SH-SY5Y (cell line): ENCODE measurements at regions not wholly inside any gene's neighbourhood (a gene's known extent, or its start where the extent isn't known, plus 50 kb on each side); places are given as distances from the start of the nearest gene placed in this dataset.

Experiments
- GATA2 ChIP-seq: IDR thresholded peaks from 2 replicates; pipeline ENCODE4 v1.6.1; 2011; ENCODE audit warnings: mild to moderate bottlenecking, low read depth, low read length
- GATA3 ChIP-seq: IDR thresholded peaks from 2 replicates; pipeline ENCODE4 v1.6.1; 2011; ENCODE audit warnings: low read depth, mild to moderate bottlenecking, low read length, moderate library complexity

DNA sequence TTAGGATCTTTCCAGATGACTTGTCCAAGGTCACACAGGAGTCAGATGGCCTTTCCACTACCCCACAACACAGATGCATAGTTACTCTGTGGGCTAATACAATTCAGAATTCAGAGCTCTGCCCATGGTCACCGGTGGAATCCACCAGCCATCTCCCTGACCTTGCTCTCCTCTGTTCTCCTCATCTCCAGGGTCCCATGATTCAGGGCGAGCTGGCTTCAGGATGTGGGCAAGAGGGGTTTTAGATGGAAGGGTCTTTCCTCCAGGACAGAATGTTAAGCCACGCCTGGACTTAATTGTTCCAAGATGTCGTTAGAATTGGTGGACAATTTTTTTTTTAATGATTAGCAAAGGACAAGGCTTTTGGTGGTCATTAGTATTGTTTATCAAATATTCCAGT, 81.7 kb upstream of the LARP1 start:
- TF ChIP-seq GATA2 (no peak), GATA3 (no peak)
